ENCODE measurements at regions not wholly inside any gene's neighbourhood (a gene's known extent, or its start where the extent isn't known, plus 50 kb on each side); places are given as distances from the start of the nearest gene placed in this dataset.

GRCh38 chr10:29850371-29850770 is 209.0 kb downstream of the JCAD start:
- DNase-seq = no peak

GRCh38 chr10:29849886-29850285 is 209.5 kb downstream of the JCAD start:
- no peak for DNase-seq

GRCh38 chr10:29849126-29849833 is 210.1 kb downstream of the JCAD start:
- no peak for DNase-seq

DNA sequence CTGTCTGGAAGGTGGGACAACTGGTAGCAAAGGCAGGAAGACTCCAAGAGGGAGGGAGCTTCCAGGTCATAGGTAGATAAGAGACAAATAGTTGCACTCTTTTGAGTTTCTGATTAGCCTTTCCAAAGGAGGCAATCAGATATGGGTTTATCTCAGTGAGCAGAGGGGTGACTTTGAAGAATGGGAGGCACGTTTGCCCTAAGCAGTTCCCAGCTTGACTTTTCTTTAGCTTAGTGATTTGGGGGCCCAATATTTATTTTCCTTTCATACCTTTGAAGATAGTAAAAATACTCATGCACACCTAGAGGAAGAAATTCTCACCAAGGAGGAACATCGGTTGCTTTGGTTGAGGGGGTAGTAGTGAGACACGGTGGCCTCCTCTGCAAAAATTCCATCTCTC is 212.1 kb upstream of the SVIL start:
- DNase-seq = no peak

GRCh38 chr10:29845166-29845565 is 210.4 kb upstream of the SVIL start:
- DNase-seq = no peak

DNA sequence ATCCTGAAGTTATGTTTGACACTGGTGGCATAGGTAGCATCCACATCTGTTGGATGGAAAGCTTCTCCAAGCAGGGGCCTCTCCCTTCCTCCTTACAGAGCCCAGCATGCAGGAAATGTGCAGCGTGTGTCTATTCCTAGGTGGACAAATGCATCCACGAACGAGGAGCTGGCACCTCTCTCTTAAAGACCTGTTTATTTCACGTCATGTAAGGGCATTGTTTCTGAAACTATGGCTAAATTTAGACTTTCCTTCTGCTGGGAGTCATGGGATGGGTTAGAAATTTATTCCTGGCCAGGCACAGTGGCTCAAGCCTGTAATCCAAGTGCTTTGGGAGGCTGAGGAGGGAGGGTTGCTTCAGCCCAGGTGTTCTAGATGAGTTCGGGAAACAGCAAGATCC is 208.4 kb upstream of the SVIL start:
- DNase-seq = no peak

GRCh38 chr10:29841724-29842649 is 207.2 kb upstream of the SVIL start:
- no peak for DNase-seq

- DNase-seq = no peak
Observed at GRCh38 chr10:29840516-29841276, 205.9 kb upstream of the SVIL start.

DNA sequence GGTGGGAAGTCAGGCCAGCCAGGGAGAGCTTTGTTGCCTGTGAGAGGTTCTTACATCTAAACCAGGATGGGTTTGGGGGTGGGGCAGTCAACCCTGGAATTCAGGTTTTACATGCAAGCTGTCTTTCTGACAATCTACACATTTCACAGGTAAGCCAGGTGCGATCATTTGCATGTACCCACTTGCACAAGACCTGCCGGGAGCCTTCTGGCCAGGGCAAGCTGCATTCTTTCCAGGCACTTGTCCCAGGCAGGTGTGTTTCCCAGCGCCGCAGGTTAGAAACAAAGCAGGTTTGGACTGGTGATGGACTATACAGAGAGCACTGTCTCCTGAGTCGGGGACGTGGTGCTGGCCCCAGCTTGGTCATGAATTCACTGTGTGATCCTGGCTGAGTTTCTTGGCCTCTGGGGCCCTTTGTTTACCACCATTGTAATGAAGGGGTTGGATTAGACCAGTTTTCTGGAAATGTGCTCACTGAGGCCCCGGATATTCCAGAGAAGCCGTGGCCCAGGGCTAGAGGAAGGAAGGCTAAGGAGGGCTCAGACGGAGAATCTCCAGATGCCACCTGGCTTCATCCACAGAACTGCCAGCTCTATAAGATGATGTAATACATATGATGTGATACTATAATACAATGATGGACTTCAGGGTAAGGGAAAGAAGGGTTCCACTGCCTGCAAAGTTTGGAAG is 205.2 kb upstream of the SVIL start:
- DNase-seq = no peak

DNA sequence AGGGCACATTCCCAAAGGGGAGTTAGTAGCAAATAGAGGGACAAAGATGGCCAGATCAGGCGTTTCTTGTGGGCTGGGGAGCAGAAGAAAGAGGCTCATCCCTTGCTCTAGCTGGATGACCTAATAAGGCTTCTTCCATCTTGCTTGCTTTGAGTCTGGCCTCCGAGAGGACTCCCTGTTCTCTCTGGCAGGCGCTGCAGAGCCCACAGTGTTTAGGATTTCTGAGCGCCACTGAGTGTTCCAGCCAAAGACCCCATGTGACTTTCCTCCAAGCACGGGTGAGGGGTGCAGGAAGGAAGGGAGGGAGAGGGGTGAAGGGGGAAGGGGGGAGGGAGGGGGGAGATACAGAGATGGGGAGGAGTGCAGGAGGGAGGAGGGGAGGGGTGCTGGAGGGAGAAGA is 203.8 kb upstream of the SVIL start:
- DNase-seq = no peak

DNA sequence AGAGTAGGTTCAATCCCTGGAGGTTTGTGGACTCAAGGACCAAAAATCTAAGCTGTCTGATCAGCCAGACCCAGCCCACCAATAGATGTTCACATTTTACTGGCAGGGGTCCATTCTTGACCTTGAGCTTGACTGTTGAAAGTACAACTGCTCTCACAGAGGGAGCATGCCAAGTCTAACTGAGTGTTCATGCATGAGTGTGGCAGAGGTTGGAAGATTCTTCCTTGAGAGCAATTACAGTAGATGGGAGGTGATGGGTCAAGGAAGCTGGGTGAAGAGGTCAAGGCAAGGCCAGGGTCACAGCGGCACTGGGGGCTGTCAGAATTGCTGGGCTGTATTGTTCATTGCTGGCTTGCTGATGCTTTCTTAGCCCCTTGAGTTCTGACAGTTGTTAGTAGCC is 202.8 kb upstream of the SVIL start:
- no peak for DNase-seq

GRCh38 chr10:29836396-29836795 is 201.6 kb upstream of the SVIL start:
- DNase-seq = no peak

DNA sequence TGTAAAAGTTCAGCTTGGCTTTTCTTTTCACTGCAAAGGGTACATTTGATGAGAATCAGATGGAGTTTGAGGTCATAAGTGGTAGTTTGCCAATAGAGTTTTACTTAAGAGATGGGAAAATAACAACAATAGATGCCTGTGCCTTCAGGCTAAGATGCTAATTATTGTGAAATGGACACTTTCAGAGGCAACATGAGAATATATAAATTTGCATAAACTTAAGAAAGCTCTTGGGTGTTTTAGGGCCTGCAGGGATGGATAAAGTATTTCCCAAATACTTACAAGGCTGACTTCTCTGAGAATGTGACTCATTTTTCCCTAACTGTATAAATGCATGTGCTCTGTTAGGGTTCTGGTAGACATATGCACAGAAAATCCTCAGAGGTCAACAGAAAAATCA is 200.3 kb upstream of the SVIL start:
- no peak for DNase-seq

DNA sequence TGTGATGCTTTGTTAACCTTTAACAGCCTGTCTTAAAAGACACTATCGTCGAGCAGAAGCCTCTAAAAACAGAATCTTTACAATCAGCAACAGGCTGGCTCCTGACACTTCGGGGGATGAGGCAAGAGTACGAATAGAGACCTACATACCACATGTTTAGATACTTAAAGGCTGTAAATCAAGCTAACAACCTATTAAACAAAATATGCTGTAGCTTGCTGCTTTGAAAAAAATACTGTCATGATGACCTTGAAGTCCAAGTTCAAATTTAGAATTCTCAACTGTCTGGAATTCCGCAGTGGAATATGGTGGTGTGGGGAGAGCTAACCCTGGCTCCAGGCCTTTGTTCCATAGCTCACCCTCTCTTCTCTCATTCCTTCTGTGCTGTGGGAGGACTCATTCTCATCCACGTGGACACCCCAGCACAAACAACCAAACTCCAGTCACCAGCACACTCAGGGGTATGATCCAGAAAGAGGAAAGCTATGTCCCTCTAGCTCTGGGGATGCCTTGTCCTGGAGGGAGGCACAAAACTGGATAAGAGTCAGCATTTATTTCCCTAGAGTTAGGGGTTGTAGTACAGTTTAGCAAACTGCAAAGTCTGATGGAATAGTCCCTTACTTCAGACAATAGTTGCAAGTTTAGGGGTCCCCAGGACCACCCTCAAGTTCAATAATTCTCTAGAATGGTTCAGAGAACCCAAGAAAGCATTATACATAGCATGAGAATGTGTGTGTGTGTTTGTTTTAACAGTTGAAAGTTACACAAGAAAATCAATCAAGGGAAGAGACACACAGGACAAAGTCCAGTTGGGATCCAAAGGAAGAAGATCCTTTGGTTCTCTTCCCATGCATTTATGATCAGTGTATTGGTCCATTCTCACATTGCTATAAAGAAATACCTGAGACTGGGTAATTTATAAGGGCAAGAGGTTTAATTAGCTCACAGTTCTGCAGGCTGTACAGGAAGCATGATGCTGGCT is 196.1 kb upstream of the SVIL start:
- no peak for DNase-seq

DNA sequence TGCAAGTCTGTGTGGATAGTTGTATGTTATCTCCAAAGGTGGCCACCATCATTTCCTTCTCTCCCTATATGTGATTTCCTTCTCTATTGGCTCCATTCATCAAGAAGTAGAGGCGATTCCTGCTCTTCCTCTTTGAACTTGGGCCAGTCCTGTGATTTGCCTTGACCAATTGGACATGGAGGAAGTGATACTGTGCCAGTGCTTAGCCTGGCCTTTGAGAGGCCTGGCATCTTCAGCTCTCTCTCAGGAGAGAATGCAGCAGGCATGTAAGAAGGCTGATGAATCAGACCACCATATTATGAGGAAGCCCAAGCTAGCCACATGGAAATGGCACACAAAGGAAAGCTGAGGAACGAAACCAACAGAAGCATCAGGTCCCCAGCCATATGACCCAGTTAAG is 195.0 kb upstream of the SVIL start:
- DNase-seq = no peak

GRCh38 chr10:29828956-29829355 is 194.2 kb upstream of the SVIL start:
- DNase-seq = no peak

GRCh38 chr10:29828440-29828894 is 193.7 kb upstream of the SVIL start:
- DNase-seq = no peak

GRCh38 chr10:29827512-29827911 is 192.7 kb upstream of the SVIL start:
- no peak for DNase-seq

GRCh38 chr10:29826801-29827450 is 192.2 kb upstream of the SVIL start:
- no peak for DNase-seq

DNA sequence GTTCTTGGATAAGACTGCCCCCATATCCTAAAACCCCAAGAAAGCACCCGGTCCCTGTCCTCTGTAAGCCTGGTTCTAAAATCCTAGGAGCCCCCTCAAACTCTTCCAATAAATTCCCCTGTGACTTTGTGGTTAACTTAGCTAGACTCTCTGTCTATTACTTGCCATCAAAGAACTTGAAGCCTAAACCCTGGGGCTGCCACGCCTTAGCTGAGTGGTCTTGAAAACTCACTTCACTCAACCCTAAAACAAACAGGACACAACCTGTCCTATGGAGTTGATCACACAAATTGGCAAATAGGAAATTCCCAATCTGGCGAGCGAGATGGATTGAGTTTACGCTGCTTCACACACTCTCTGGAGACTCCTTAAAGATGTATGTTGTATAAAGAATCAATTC is 191.4 kb upstream of the SVIL start:
- DNase-seq = no peak

GRCh38 chr10:29823553-29824080 is 188.8 kb upstream of the SVIL start:
- DNase-seq = no peak
